CD14-positive monocyte (primary cell): ENCODE measurements at regions not wholly inside any gene's neighbourhood (a gene's known extent, or its start where the extent isn't known, plus 50 kb on each side); places are given as distances from the start of the nearest gene placed in this dataset.

Experiments
- DNase-seq, 3 donors: peaks; one replicate each; pipeline ENCODE4 v3.0.0-alpha.2; 2011 to 2022
- H2AFZ ChIP-seq: 2 replicates; pipeline ENCODE4 v1.6.0; 2012; ENCODE audit warnings: mild to moderate bottlenecking, low read depth, low read length, inconsistent platforms; ENCODE audit not compliant: insufficient read depth, poor library complexity, severe bottlenecking
- H3K27ac ChIP-seq, 2 donors: 1 replicate in 1 of 2; 2 replicates in 1 of 2; pipeline ENCODE4 v1.5.1; 2012 to 2013; ENCODE audit warnings: low read length in 2 of 2, control low read depth in 1 of 2, inconsistent platforms in 1 of 2, low read depth in 1 of 2, mild to moderate bottlenecking in 1 of 2
- H3K27me3 ChIP-seq, 2 donors: one replicate each; pipeline versions ENCODE4 v1.6.0 to v1.6.1; 2011 to 2013; ENCODE audit warnings: low read length in 2 of 2; ENCODE audit not compliant: control insufficient read depth in 2 of 2, insufficient read depth in 2 of 2
- H3K36me3 ChIP-seq, 2 donors: replicated peaks in 1 of 2; 1 replicate in 1 of 2; 2 replicates in 1 of 2; pipeline versions ENCODE4 v1.5.1 to v1.6.1; 2012 to 2013; ENCODE audit warnings: low read length in 2 of 2, control low read depth in 1 of 2, inconsistent platforms in 1 of 2, mild to moderate bottlenecking in 1 of 2; ENCODE audit not compliant: insufficient read depth in 2 of 2, control insufficient read depth in 1 of 2
- H3K4me1 ChIP-seq, 2 donors: 1 replicate in 1 of 2; 2 replicates in 1 of 2; pipeline versions ENCODE4 v1.5.1 to v1.6.1; 2012 to 2013; ENCODE audit warnings: low read length in 2 of 2, control low read depth in 1 of 2, inconsistent platforms in 1 of 2, mild to moderate bottlenecking in 1 of 2, moderate library complexity in 1 of 2; ENCODE audit not compliant: insufficient read depth in 2 of 2, control insufficient read depth in 1 of 2
- H3K4me2 ChIP-seq: replicated peaks from 2 replicates; pipeline ENCODE3; 2012; ENCODE audit warnings: low read length, moderate library complexity, mild to moderate bottlenecking; ENCODE audit not compliant: poor library complexity, severe bottlenecking; ENCODE audit errors: extremely low read depth
- H3K4me3 ChIP-seq, 3 experiments: fragments of 200-600 bp in 1 of 3; sonication (generic) in 1 of 3; replicated peaks in 1 of 3; 1 replicate in 2 of 3; 2 replicates in 1 of 3; pipeline ENCODE4 v1.5.1; 2011 to 2013; ENCODE audit warnings: low read length in 3 of 3, mild to moderate bottlenecking in 3 of 3, control low read depth in 2 of 3, low read depth in 2 of 3, inconsistent platforms in 1 of 3, moderate library complexity in 1 of 3
- H3K79me2 ChIP-seq: 2 replicates; pipeline ENCODE4 v1.6.0; 2012; ENCODE audit warnings: mild to moderate bottlenecking, control low read depth, inconsistent platforms, low read length, moderate library complexity; ENCODE audit not compliant: insufficient read depth
- H3K9ac ChIP-seq: 2 replicates; pipeline ENCODE4 v1.6.0; 2017; ENCODE audit warnings: low read length, mild to moderate bottlenecking; ENCODE audit not compliant: insufficient read depth, poor library complexity, severe bottlenecking
- H3K9me3 ChIP-seq, 2 donors: replicated peaks in 1 of 2; 1 replicate in 1 of 2; 2 replicates in 1 of 2; pipeline versions ENCODE4 v1.5.1 to v1.6.1; 2012 to 2013; ENCODE audit warnings: low read length in 2 of 2, control low read depth in 1 of 2; ENCODE audit not compliant: control insufficient read depth in 1 of 2, insufficient read depth in 1 of 2
- H4K20me1 ChIP-seq: 2 replicates; pipeline ENCODE4 v1.6.0; 2012; ENCODE audit warnings: mild to moderate bottlenecking, low read length, control low read depth, moderate library complexity; ENCODE audit not compliant: insufficient read depth
- H3K27ac Mint-ChIP-seq, 7 donors: one replicate each; pipeline ENCODE4 v1.8.0; 2020; ENCODE audit warnings: mild to moderate bottlenecking in 7 of 7, mixed read lengths in 7 of 7, moderate library complexity in 6 of 7, inconsistent platforms in 2 of 7
- H3K27me3 Mint-ChIP-seq, 3 donors: one replicate each; pipeline ENCODE4 v1.8.0; 2021 to 2022; ENCODE audit warnings: low read depth in 3 of 3, mild to moderate bottlenecking in 3 of 3, mixed read lengths in 3 of 3, moderate library complexity in 3 of 3, inconsistent platforms in 1 of 3
- H3K36me3 Mint-ChIP-seq, 2 donors: one replicate each; pipeline ENCODE4 v1.8.0; 2020; ENCODE audit warnings: mixed read lengths in 2 of 2, inconsistent platforms in 1 of 2, mild to moderate bottlenecking in 1 of 2
- H3K4me1 Mint-ChIP-seq: one replicate; pipeline ENCODE4 v1.8.0; 2020; ENCODE audit warnings: mild to moderate bottlenecking, mixed read lengths
- H3K4me3 Mint-ChIP-seq, 2 donors: one replicate each; pipeline ENCODE4 v1.8.0; 2020; ENCODE audit warnings: mild to moderate bottlenecking in 2 of 2, mixed read lengths in 2 of 2, moderate library complexity in 1 of 2
- H3K9me3 Mint-ChIP-seq, 7 donors: one replicate each; pipeline ENCODE4 v1.8.0; 2020 to 2022; ENCODE audit warnings: mixed read lengths in 7 of 7, mild to moderate bottlenecking in 6 of 7, moderate library complexity in 6 of 7, inconsistent platforms in 2 of 7
- WGBS: methylation state at CpG from one replicate; pipeline ENCODE4 v1.1.5; 2013; ENCODE audit warnings: missing lambda C conversion rate; ENCODE audit not compliant: insufficient coverage; 5-methylcytosine and 5-hydroxymethylcytosine counted together
- intact Hi-C, 2 donors: fragments of 100-400 bp; cut with micrococcal nuclease; formaldehyde crosslinking; loops; one replicate each; pipeline versions ENCODE4 v1.15.0 to v1.15.1; 2023
- TF ChIP-seq, protein P1 (sequence below): fragments of 200-600 bp; IDR thresholded peaks from one replicate; pipeline ENCODE4 v1.8.0; 2022; ENCODE audit warnings: antibody characterized with exemption, mild to moderate bottlenecking

DNA sequence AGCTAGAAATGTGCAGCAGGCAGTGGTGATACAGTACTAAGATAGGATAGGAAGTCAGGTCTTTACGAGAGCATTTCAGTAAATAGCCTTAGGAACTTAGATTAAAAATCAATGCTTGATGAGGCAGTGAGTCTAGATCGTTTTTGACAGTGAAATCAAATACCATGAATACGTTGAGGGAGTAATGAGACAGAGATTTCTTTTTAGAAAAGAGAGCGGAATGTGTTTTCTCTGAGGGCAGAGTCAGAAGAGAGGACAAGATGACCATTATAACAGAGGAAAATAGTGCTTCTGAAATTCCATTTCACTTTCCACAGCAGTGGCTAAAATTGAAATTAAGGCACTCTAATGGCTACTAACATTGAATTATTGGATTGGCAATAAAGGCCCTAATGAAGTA is 339.6 kb downstream of the UTRN start:
- Mint-ChIP-seq H3K4me3 (no peak overlapping the region), H3K27me3 (no peaks in the 10 kb centered on the region), H3K36me3 (peaks cover 10 to 12% of the 10 kb centered on the region in 2 donors), H3K4me1 (peaks cover 15% of the 10 kb centered on the region), H3K27ac (no peak overlapping the region), H3K9me3 (peaks cover 0 to 8% (median 2%) of the 10 kb centered on the region in 7 donors)
- H4K20me1 ChIP-seq: no peaks in the 10 kb centered on the region
- TF ChIP-seq, protein P1, sequence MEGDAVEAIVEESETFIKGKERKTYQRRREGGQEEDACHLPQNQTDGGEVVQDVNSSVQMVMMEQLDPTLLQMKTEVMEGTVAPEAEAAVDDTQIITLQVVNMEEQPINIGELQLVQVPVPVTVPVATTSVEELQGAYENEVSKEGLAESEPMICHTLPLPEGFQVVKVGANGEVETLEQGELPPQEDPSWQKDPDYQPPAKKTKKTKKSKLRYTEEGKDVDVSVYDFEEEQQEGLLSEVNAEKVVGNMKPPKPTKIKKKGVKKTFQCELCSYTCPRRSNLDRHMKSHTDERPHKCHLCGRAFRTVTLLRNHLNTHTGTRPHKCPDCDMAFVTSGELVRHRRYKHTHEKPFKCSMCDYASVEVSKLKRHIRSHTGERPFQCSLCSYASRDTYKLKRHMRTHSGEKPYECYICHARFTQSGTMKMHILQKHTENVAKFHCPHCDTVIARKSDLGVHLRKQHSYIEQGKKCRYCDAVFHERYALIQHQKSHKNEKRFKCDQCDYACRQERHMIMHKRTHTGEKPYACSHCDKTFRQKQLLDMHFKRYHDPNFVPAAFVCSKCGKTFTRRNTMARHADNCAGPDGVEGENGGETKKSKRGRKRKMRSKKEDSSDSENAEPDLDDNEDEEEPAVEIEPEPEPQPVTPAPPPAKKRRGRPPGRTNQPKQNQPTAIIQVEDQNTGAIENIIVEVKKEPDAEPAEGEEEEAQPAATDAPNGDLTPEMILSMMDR: no peak
- H3K4me2 ChIP-seq: no peak overlapping the region
- H3K9me3 ChIP-seq: peaks cover 0 to under 1% of the 10 kb centered on the region in 2 donors
- no peak overlapping the region for H2AFZ ChIP-seq
- no peaks in the 10 kb centered on the region for H3K36me3 ChIP-seq
- WGBS: 96% methylated on average over 3 of the region's 4 CpGs
- intact Hi-C loops: no loop called here
- no peak for DNase-seq
- H3K4me1 ChIP-seq: peaks cover 1 to 2% of the 10 kb centered on the region in 2 donors
- peaks cover 18% of the 10 kb centered on the region for H3K79me2 ChIP-seq
- H3K27ac ChIP-seq: no peak overlapping the region
- H3K27me3 ChIP-seq: no peaks in the 10 kb centered on the region
- H3K9ac ChIP-seq: no peak overlapping the region
- no peak overlapping the region for H3K4me3 ChIP-seq

DNA sequence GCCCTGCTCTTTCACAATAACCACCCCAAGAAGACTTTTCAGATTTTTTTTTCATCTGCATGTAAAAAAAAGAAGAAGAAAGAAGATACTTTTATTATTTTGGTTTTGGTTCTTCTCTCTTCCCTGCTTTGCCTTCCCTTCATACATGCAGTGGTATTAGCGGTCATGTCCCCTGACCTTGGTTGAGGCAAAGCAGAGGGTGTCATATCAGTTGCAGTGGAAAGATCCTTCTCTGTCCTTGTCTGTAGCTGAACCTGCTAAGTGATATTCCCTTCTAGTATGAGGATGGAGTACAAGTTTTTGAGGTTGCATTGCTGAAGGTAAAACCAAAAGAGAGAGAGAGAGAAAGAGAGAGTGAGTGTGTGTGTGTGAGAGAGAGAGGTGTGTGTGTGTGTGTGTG is 345.7 kb downstream of the UTRN start:
- no peaks in the 10 kb centered on the region for H3K36me3 ChIP-seq
- H3K4me1 ChIP-seq: peaks cover 41 to 45% of the 10 kb centered on the region in 2 donors
- H2AFZ ChIP-seq: no peak overlapping the region
- Mint-ChIP-seq H3K4me1 (peaks cover 35% of the 10 kb centered on the region), H3K27me3 (peaks cover 0 to 2% (median 0%) of the 10 kb centered on the region in 3 donors), H3K36me3 (peaks cover 9 to 14% of the 10 kb centered on the region in 2 donors), H3K4me3 (peak overlapping the region in 1 of 2 donors; percentile 39), H3K27ac (peak overlapping the region; percentile 24 to 72 (median 56)), H3K9me3 (peaks cover 0 to 15% (median 10%) of the 10 kb centered on the region in 7 donors)
- H3K79me2 ChIP-seq: peaks cover 39% of the 10 kb centered on the region
- peak overlapping the region in 1 of 3 experiments; percentile 4 for H3K4me3 ChIP-seq
- H3K27me3 ChIP-seq: no peaks in the 10 kb centered on the region
- TF ChIP-seq, protein P1: no peak
- DNase-seq: no peak
- H4K20me1 ChIP-seq: no peaks in the 10 kb centered on the region
- intact Hi-C loops: no loop called here
- WGBS: no CpG with 5 or more reads among the region's 1 CpG
- H3K4me2 ChIP-seq: no peak overlapping the region
- peaks cover 0 to 8% of the 10 kb centered on the region in 2 donors for H3K9me3 ChIP-seq
- no peak overlapping the region for H3K9ac ChIP-seq
- H3K27ac ChIP-seq: peak overlapping the region in 1 of 2 donors; percentile 62
